ENCODE measurements at regions not wholly inside any gene's neighbourhood (a gene's known extent, or its start where the extent isn't known, plus 50 kb on each side); places are given as distances from the start of the nearest gene placed in this dataset.

- Histone ChIP-seq H3K9me3 (replicated peaks; ENCODE audit: control insufficient read depth, insufficient read depth, low read length) (no peaks in the 10 kb centered on the region), H2AFZ (ENCODE audit: low read depth, low read length) (peak overlapping the region; percentile 41), H3K9me1 (replicated peaks; ENCODE audit: control insufficient read depth, extremely low read depth, insufficient read depth, low read length) (no peaks in the 10 kb centered on the region), H3K4me3 (replicated peaks in 1 of 3; ENCODE audit: insufficient read depth in 1 of 3, low read depth in 1 of 3, low read length in 3 of 3) (no peak overlapping the region), H3K79me2 (ENCODE audit: control insufficient read depth, insufficient read depth, low read length) (no peaks in the 10 kb centered on the region), H3K36me3 (ENCODE audit: control insufficient read depth in 2 of 2, extremely low read depth in 1 of 2, insufficient read depth in 2 of 2, low read length in 2 of 2) (no peaks in the 10 kb centered on the region), H4K20me1 (replicated peaks; ENCODE audit: control insufficient read depth, extremely low read depth, insufficient read depth, low read length) (no peaks in the 10 kb centered on the region), H3K4me2 (ENCODE audit: insufficient read depth, low read length) (no peak overlapping the region), H3K27ac (ENCODE audit: insufficient read depth, low read depth, low read length) (no peak overlapping the region), H3K27me3 (ENCODE audit: control insufficient read depth in 2 of 2, insufficient read depth in 2 of 2, low read length in 2 of 2) (peaks cover 0 to 3% of the 10 kb centered on the region in 2 experiments), H3K9ac (replicated peaks; ENCODE audit: extremely low read depth, insufficient read depth, low read length) (no peak overlapping the region), H3K4me1 (ENCODE audit: control insufficient read depth, extremely low read depth, insufficient read depth, low read length) (peaks cover 3% of the 10 kb centered on the region)
- TF ChIP-seq CTCF (IDR thresholded peaks at IDR 0.05; ENCODE audit: extremely low read depth in 1 of 2, insufficient read depth in 1 of 2, low read depth in 1 of 2, low read length in 2 of 2) = no peak
- TF ChIP-seq FOS (IDR thresholded peaks at IDR 0.05; ENCODE audit: borderline replicate concordance, insufficient read depth, low read length) = no peak
- no peak for TF ChIP-seq JUN (IDR thresholded peaks at IDR 0.05; ENCODE audit: borderline replicate concordance, insufficient read depth, insufficient read length, low read depth)
- no peak for TF ChIP-seq GATA2 (IDR thresholded peaks at IDR 0.05; ENCODE audit: insufficient read depth, insufficient read length, low read depth, low read length)
- no peak for TF ChIP-seq EZH2 (IDR thresholded peaks at IDR 0.05; ENCODE audit: borderline replicate concordance, low read depth, low read length, severe bottlenecking)
- no peak for TF ChIP-seq POLR2A (IDR thresholded peaks at IDR 0.05; ENCODE audit: low read depth, low read length)
- TF ChIP-seq MAX (IDR thresholded peaks at IDR 0.05; ENCODE audit: insufficient read depth, insufficient read length) = no peak
- no peak for TF ChIP-seq MYC (IDR thresholded peaks at IDR 0.05; ENCODE audit: low read depth, low read length)
- no peak for TF ChIP-seq POLR2AphosphoS5 (IDR thresholded peaks at IDR 0.05; ENCODE audit: insufficient read depth, low read depth, low read length)
- CTCF ChIA-PET = interaction anchor here (1.0 to 1.5 kb wide), 5 partner anchors 11 to 421 kb away, joined by 3 to 4 read pairs (median 3); no protein-coding TSS in a partner anchor
- no TSS peak for BruUV-seq (replicated peaks)
- FAIRE-seq = no peak
- POLR2A ChIA-PET = no interaction called here
- peak; percentile 18 for DNase-seq (ENCODE audit: low read depth, low spot score)
- dilution Hi-C loops (cut with MboI; ENCODE audit: extremely low pct_ligation_motif_present, low sequenced_read_pairs) = no loop called here
- intact Hi-C loops (cut with micrococcal nuclease) = loop anchor here (5.0 kb wide), 2 partner anchors 43 to 222 kb away; no protein-coding TSS in a partner anchor
These were observed 66.3 kb downstream of the C9orf50 start for GRCh38 chr9:129554649-129555048.

Measured in endothelial cell of umbilical vein (primary cell).